Fibroblast of the aortic adventitia (primary cell): ENCODE measurements at regions not wholly inside any gene's neighbourhood (a gene's known extent, or its start where the extent isn't known, plus 50 kb on each side); places are given as distances from the start of the nearest gene placed in this dataset.

Experiments used
- DNase-seq: peaks from one replicate; pipeline ENCODE4 v3.0.0-alpha.2; 2010; ENCODE audit warnings: low read depth
- H3K4me3 ChIP-seq: 2 replicates; pipeline ENCODE4 v1.5.1; 2011; ENCODE audit warnings: low read depth, mild to moderate bottlenecking, control low read depth, low read length, moderate library complexity
- TF ChIP-seq, protein P1 (sequence below): IDR thresholded peaks from 2 replicates; pipeline ENCODE4 v1.5.1; 2011; ENCODE audit warnings: mild to moderate bottlenecking, low read length, control low read depth, inconsistent platforms; ENCODE audit not compliant: insufficient read depth

DNA sequence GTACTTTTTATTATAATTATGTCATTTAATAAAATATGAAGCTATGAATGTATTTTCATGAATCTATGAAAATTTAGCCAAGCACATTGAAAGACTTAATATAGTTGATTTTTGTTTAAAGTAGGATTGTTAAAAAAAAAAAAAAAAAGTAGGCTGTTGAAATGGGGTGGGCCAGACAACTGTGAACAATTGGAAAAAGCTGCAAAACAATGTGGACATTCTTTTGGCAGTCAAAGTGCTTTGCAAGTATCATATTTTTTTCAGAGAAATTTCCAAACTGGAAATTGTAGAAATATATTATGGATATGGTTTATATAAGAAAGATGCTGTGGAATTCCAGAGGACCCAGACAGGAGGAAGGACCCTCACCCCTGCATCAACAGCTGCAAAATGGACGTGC lies 82.1 kb downstream of the ETAA1 start:
- TF ChIP-seq, protein P1, sequence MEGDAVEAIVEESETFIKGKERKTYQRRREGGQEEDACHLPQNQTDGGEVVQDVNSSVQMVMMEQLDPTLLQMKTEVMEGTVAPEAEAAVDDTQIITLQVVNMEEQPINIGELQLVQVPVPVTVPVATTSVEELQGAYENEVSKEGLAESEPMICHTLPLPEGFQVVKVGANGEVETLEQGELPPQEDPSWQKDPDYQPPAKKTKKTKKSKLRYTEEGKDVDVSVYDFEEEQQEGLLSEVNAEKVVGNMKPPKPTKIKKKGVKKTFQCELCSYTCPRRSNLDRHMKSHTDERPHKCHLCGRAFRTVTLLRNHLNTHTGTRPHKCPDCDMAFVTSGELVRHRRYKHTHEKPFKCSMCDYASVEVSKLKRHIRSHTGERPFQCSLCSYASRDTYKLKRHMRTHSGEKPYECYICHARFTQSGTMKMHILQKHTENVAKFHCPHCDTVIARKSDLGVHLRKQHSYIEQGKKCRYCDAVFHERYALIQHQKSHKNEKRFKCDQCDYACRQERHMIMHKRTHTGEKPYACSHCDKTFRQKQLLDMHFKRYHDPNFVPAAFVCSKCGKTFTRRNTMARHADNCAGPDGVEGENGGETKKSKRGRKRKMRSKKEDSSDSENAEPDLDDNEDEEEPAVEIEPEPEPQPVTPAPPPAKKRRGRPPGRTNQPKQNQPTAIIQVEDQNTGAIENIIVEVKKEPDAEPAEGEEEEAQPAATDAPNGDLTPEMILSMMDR, result no peak
- no peak overlapping the region for H3K4me3 ChIP-seq
- DNase-seq, result peak; percentile 71

GRCh38 chr2:67485431-67485830 lies 88.3 kb downstream of the ETAA1 start:
- no peak overlapping the region for H3K4me3 ChIP-seq
- TF ChIP-seq, protein P1, result no peak
- DNase-seq, result peak; percentile 37

GRCh38 chr2:67486041-67486796 lies 89.1 kb downstream of the ETAA1 start:
- H3K4me3 ChIP-seq, result no peak overlapping the region
- peak; percentile 59 for DNase-seq
- TF ChIP-seq, protein P1, result no peak

- TF ChIP-seq, protein P1, result no peak
- no peak for DNase-seq
- H3K4me3 ChIP-seq, result no peak overlapping the region
Observed at GRCh38 chr2:67487993-67488392, 90.9 kb downstream of the ETAA1 start.

DNA sequence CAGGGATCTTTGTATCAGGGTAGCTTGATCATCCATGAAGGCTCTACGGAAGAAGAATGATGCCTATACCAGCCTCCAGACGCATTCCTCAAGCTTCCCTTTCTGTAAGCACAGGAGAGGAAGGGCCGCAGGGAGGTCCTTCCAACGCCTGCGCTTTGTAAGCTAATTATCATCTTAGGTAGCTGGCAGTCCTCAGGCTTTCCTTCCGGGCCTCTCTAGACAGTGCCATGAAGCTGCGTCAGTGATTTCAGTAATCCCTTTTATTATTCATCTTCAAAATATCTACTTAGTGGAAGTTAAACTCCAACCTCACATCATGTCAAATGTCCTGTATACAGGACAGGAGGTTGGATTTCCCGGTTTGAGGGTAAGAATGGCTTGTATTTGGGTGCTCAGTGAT lies 92.3 kb downstream of the ETAA1 start:
- no peak overlapping the region for H3K4me3 ChIP-seq
- DNase-seq, result no peak
- TF ChIP-seq, protein P1, result no peak

DNA sequence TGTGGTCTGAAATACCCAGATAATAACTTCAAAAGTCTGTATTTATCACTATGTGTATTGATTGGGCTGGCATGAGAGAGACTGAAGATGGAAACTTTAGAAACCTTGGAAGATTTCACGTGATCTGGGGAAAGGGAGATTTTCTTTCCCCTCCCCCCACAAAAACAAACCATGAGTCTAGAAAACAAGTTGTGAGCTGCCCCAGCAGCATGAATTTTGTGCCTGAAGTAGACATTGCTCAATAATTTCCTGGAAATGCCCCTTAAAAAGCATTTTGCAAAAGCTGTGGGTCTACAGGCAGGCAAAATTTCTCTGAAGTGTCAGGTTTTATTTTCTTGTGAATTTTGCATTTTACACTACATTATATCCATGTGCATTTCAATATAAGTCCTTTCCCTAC lies 101.8 kb downstream of the ETAA1 start:
- no peak overlapping the region for H3K4me3 ChIP-seq
- TF ChIP-seq, protein P1, result no peak
- no peak for DNase-seq

- H3K4me3 ChIP-seq, result no peak overlapping the region
- no peak for DNase-seq
- TF ChIP-seq, protein P1, result no peak
Observed at GRCh38 chr2:67499989-67500388, 102.9 kb downstream of the ETAA1 start.
